ENCODE measurements at regions not wholly inside any gene's neighbourhood (a gene's known extent, or its start where the extent isn't known, plus 50 kb on each side); places are given as distances from the start of the nearest gene placed in this dataset.
"Not testable (repeated sequence)": the region's sequence is repeated elsewhere in the genome, so short reads cannot be mapped to it uniquely, and the experiment has no call there.

GRCh38 chr16:60675022-60675421 lies 1361.2 kb downstream of the CDH8 start:
- TF ChIP-seq CTCF (conservative IDR thresholded peaks at IDR 0.05): no peak

DNA sequence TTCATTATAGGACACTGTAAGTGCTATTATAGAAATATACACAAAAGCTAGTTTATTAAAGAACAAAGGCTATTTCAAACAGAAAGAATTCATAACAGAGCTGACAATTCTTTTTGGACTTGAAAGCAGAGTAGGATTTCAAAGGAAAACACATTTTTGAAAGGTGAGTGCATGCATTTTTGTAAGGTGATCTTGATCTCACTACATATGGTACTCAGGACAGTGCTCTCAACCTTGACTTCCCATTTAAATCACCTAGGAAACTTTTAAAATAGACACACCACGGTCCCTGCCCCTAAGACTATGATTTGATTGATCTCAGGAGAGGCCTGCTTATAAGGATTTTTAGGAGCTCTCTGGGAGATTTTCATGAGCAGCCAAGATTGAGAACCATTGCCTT lies 1362.0 kb downstream of the CDH8 start:
- H3K27ac ChIP-seq: no peak overlapping the region
- no peak for TF ChIP-seq CTCF (conservative IDR thresholded peaks at IDR 0.05)

More at GRCh38 chr16:60675022-60675421, 1361.2 kb downstream of the CDH8 start:
- no peak overlapping the region for H3K27ac ChIP-seq

DNA sequence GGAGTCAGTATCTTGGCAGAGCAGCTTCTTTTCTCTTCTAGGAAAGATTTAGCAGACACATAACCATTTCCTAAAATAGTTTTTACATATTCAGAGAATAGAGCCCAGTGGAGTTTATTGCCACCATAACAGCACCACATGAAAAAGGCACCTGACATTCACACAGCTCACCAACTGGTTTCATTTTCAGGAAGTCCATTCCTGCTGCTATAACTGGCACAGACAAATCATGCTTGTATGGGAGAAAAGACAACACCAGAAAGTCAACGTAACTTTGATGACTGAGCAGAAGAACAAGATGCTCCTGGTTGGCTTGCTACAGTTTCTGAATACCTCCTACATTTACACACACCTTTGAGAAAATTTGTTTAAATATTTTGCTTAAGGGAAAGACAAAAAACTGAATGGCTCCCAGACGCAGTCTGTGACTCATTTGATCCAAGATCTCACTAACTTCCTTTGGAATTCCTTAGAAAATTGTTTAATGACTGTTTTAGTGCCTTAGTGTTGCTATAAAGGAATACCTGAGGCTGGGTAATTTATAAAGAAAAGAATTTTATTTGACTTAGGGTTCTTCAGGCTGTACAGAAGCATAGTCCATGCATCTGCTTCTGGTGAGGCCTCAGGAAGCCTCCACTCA lies 1380.6 kb downstream of the CDH8 start:
- no peak for TF ChIP-seq CTCF (conservative IDR thresholded peaks at IDR 0.05)
- H3K27ac ChIP-seq: no peak overlapping the region

GRCh38 chr16:60651346-60651745 lies 1384.9 kb downstream of the CDH8 start:
- H3K27ac ChIP-seq: no peak overlapping the region
- no peak for TF ChIP-seq CTCF (conservative IDR thresholded peaks at IDR 0.05)

GRCh38 chr16:60648290-60648689 lies 1387.9 kb downstream of the CDH8 start:
- H3K27ac ChIP-seq: no peak overlapping the region
- no peak for TF ChIP-seq CTCF (conservative IDR thresholded peaks at IDR 0.05)

DNA sequence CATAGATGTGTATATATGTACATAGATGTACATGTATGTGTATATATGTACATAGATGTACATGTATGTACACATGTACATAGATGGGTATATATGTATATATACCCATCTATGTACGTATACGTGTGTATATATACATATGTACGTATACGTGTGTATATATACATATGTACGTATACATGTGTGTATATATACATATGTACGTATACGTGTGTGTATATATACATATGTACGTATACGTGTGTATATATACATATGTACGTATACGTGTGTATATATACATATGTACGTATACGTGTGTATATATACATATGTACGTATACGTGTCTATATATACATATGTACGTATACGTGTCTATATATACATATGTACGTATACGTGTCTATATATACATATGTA lies 1388.8 kb downstream of the CDH8 start:
- H3K27ac ChIP-seq: not testable (repeated sequence)

GRCh38 chr16:60646631-60647030 lies 1389.6 kb downstream of the CDH8 start:
- TF ChIP-seq CTCF (conservative IDR thresholded peaks at IDR 0.05): no peak
- no peak overlapping the region for H3K27ac ChIP-seq

DNA sequence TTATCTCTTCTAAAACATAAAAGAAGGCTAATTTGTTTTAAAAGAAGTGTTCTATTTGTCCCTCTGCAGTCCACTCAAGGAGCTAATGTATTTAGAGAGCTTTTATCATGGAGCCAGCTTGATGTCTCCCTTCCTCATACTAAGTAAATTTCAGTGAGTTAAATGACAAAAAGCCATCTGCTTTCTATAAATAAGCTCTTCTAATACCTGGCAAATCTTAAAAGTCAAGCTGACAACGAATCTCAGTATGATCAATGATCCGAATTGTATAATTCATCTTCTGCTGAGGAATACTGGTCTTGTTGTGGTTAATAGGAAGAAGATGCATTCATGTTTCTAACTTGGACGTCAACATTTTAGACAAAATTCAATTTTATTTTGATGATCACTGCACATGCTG lies 1390.7 kb downstream of the CDH8 start:
- no peak overlapping the region for H3K27ac ChIP-seq
- TF ChIP-seq CTCF (conservative IDR thresholded peaks at IDR 0.05): no peak
